SK-N-SH (cell line): ENCODE measurements at regions not wholly inside any gene's neighbourhood (a gene's known extent, or its start where the extent isn't known, plus 50 kb on each side); places are given as distances from the start of the nearest gene placed in this dataset.

Source experiments
- CTCF ChIA-PET: fragments of 300-600, 350-600 bp; formaldehyde crosslinking; extraction: SDS; loops from one replicate; lab custom pipeline; 2021; lab: Yijun Ruan, JAX
- POLR2A ChIA-PET: fragments of 350-600 bp; sonication (Branson Sonifier 250); formaldehyde crosslinking; extraction: SDS; loops from one replicate; lab custom pipeline; 2020; ENCODE audit warnings: antibody characterized with exemption, inconsistent platforms; lab: Yijun Ruan, JAX
- DNase-seq: peaks from one replicate; pipeline ENCODE4 v3.0.0; 2012
- H2AFZ ChIP-seq: fragments of 200-600 bp; sonication (generic); 2 replicates; pipeline ENCODE4 v1.8.1; 2016; ENCODE audit warnings: antibody characterized with exemption, mild to moderate bottlenecking, low read depth
- H3F3A ChIP-seq: fragments of 200-600 bp; sonication (generic); replicated peaks from 2 replicates; pipeline ENCODE3; 2016; ENCODE audit warnings: antibody characterized with exemption, mild to moderate bottlenecking; ENCODE audit not compliant: insufficient read depth
- H3K27ac ChIP-seq, 2 experiments: fragments of 200-500 bp in 1 of 2; fragments of 200-600 bp in 1 of 2; sonication (Bioruptor generic) in 1 of 2; sonication (generic), shearing (Covaris generic) in 1 of 2; 2 replicates each; pipeline versions ENCODE4 v1.5.1 to v1.6.1; 2014 to 2016; ENCODE audit warnings: low read depth in 2 of 2, inconsistent platforms in 1 of 2, low read length in 1 of 2, mild to moderate bottlenecking in 1 of 2, mixed read lengths in 1 of 2
- H3K27me3 ChIP-seq: fragments of 200-600 bp; sonication (generic), shearing (Covaris generic); 2 replicates; pipeline ENCODE4 v1.6.1; 2016; ENCODE audit warnings: mixed run types; ENCODE audit not compliant: insufficient read depth
- H3K36me3 ChIP-seq, 2 experiments: fragments of 200-500 bp in 1 of 2; fragments of 200-600 bp in 1 of 2; sonication (Bioruptor generic) in 1 of 2; sonication (generic) in 1 of 2; replicated peaks in 1 of 2; 2 replicates each; pipeline versions ENCODE3 to v1.5.1; 2014 to 2016; ENCODE audit warnings: low read length in 1 of 2, mild to moderate bottlenecking in 1 of 2; ENCODE audit not compliant: insufficient read depth in 2 of 2, control insufficient read depth in 1 of 2
- H3K4me1 ChIP-seq, 2 experiments: fragments of 200-500 bp in 1 of 2; fragments of 200-600 bp in 1 of 2; sonication (Bioruptor generic) in 1 of 2; sonication (generic), shearing (Covaris generic) in 1 of 2; 2 replicates each; pipeline versions ENCODE4 v1.5.1 to v1.6.1; 2014 to 2016; ENCODE audit warnings: low read depth in 1 of 2, low read length in 1 of 2, mixed run types in 1 of 2; ENCODE audit not compliant: insufficient read depth in 2 of 2, control insufficient read depth in 1 of 2
- H3K4me2 ChIP-seq: fragments of 200-600 bp; sonication (generic), shearing (Covaris generic); 2 replicates; pipeline ENCODE4 v1.6.1; 2017; ENCODE audit warnings: mixed run types
- H3K4me3 ChIP-seq, 2 experiments: fragments of 200-500 bp in 1 of 2; fragments of 200-600 bp in 1 of 2; sonication (Bioruptor generic) in 1 of 2; sonication (generic), shearing (Covaris generic) in 1 of 2; 2 replicates each; pipeline versions ENCODE4 v1.5.1 to v1.8.1; 2014 to 2016; ENCODE audit warnings: low read depth in 2 of 2, inconsistent platforms in 1 of 2, low read length in 1 of 2, mild to moderate bottlenecking in 1 of 2, mixed read lengths in 1 of 2, moderate library complexity in 1 of 2
- H3K79me2 ChIP-seq: fragments of 200-600 bp; sonication (generic); 2 replicates; pipeline ENCODE4 v1.8.1; 2017; ENCODE audit warnings: mild to moderate bottlenecking; ENCODE audit not compliant: insufficient read depth
- H3K9ac ChIP-seq: fragments of 200-600 bp; sonication (generic); 2 replicates; pipeline ENCODE4 v1.6.1; 2017; ENCODE audit warnings: mixed run types
- H3K9me2 ChIP-seq: fragments of 200-600 bp; sonication (generic); 2 replicates; pipeline ENCODE4 v1.6.1; 2017; ENCODE audit warnings: mixed run types
- H3K9me3 ChIP-seq: fragments of 200-600 bp; sonication (generic); 2 replicates; pipeline ENCODE4 v1.6.1; 2017; ENCODE audit warnings: mixed run types, mild to moderate bottlenecking, moderate library complexity
- H4K20me1 ChIP-seq: fragments of 200-600 bp; sonication (generic); 2 replicates; pipeline ENCODE4 v1.6.1; 2017; ENCODE audit warnings: mild to moderate bottlenecking, mixed run types; ENCODE audit not compliant: insufficient read depth
- CTCF ChIP-seq: fragments of 200-600 bp; sonication (generic); IDR thresholded peaks from 2 replicates; pipeline ENCODE4 v1.6.1; 2017; ENCODE audit warnings: antibody characterized with exemption, mild to moderate bottlenecking, moderate library complexity
- EP300 ChIP-seq, 2 experiments: IDR thresholded peaks; 2 replicates each; pipeline versions ENCODE4 v1.4.0 to v1.6.1; 2012; ENCODE audit warnings: borderline replicate concordance in 1 of 2, low read depth in 1 of 2, low read length in 1 of 2
- EZH2phosphoT487 ChIP-seq: fragments of 200-600 bp; sonication (generic); IDR thresholded peaks from 2 replicates; pipeline ENCODE4 v1.6.1; 2017; ENCODE audit warnings: low read depth, mixed run types, mild to moderate bottlenecking, antibody characterized with exemption, moderate library complexity, borderline replicate concordance
- FOSL2 ChIP-seq: IDR thresholded peaks from 2 replicates; pipeline ENCODE4 v1.4.0; 2012; ENCODE audit warnings: low read depth, mild to moderate bottlenecking, moderate library complexity, borderline replicate concordance
- GATA2 ChIP-seq: sonication (generic); formaldehyde crosslinking; IDR thresholded peaks from 2 replicates; pipeline ENCODE4 v1.5.0; 2020; ENCODE audit warnings: mild to moderate bottlenecking, missing genetic modification reagents
- IRF3 ChIP-seq: fragments of 150-350 bp; IDR thresholded peaks from 2 replicates; pipeline ENCODE4 v1.6.1; 2016; ENCODE audit warnings: mild to moderate bottlenecking, low read depth, low read length
- JUND ChIP-seq: IDR thresholded peaks from 2 replicates; pipeline ENCODE4 v1.4.0; 2012
- MAX ChIP-seq: IDR thresholded peaks from 2 replicates; pipeline ENCODE4 v1.4.0; 2012; ENCODE audit warnings: low read depth
- MEF2A ChIP-seq: IDR thresholded peaks from 2 replicates; pipeline ENCODE4 v1.4.0; 2012; ENCODE audit warnings: low read depth, borderline replicate concordance
- RAD21 ChIP-seq: IDR thresholded peaks from 2 replicates; pipeline ENCODE4 v1.6.1; 2012; ENCODE audit warnings: mild to moderate bottlenecking, low read length
- RCOR1 ChIP-seq: fragments of 150-350 bp; IDR thresholded peaks from 2 replicates; pipeline ENCODE4 v1.6.1; 2017; ENCODE audit warnings: antibody characterized with exemption, low read length
- TAF1 ChIP-seq: IDR thresholded peaks from 2 replicates; pipeline ENCODE4 v1.6.1; 2012; ENCODE audit warnings: low read depth, mild to moderate bottlenecking, low read length, moderate library complexity, borderline replicate concordance
- USF1 ChIP-seq: IDR thresholded peaks from 2 replicates; pipeline ENCODE4 v1.4.0; 2012; ENCODE audit warnings: low read depth, borderline replicate concordance
- ZBTB33 ChIP-seq: IDR thresholded peaks from 2 replicates; pipeline ENCODE4 v1.4.0; 2012; ENCODE audit warnings: low read depth, borderline replicate concordance
- WGBS: methylation state at CpG from one replicate; pipeline ENCODE4 v1.1.6; 2017; ENCODE audit warnings: low lambda C conversion rate; 5-methylcytosine and 5-hydroxymethylcytosine counted together

- peak; percentile 71; the same call in 1 of the 2 replicates for TF ChIP-seq ZBTB33
- TF ChIP-seq JUND: peak; percentile 96
- no peak for TF ChIP-seq GATA2
- no peak for TF ChIP-seq TAF1
- no peak for TF ChIP-seq CTCF
- TF ChIP-seq USF1: peak; percentile 22; the same call in 1 of the 2 replicates
- TF ChIP-seq, all 33 proteins: peak for 15
These were observed 214.5 kb upstream of the CAMK1G start (continued) for GRCh38 chr1:209368864-209369598.

- H4K20me1 ChIP-seq: no peaks in the 10 kb centered on the region
- POLR2A ChIA-PET: no interaction called here
- peak overlapping the region in 1 of 2 experiments; percentile 88; a peak in 2 of 4 replicates for H3K27ac ChIP-seq
- WGBS: 89% methylated on average over 6 of the region's 6 CpGs
- H2AFZ ChIP-seq: no peak overlapping the region
- H3K9me3 ChIP-seq: no peaks in the 10 kb centered on the region
- no peaks in the 10 kb centered on the region for H3K9me2 ChIP-seq
- no peak overlapping the region for H3K4me3 ChIP-seq
- no peaks in the 10 kb centered on the region for H3K36me3 ChIP-seq
- H3F3A ChIP-seq: peaks cover 30% of the 10 kb centered on the region
- CTCF ChIA-PET: interaction anchor here (0.8 kb wide), 1 partner anchor 15 kb away, joined by 3 read pairs; no protein-coding TSS in a partner anchor
- peaks cover 9 to 22% of the 10 kb centered on the region in 2 experiments for H3K4me1 ChIP-seq
- no peak for DNase-seq
- no peak overlapping the region for H3K4me2 ChIP-seq
- H3K79me2 ChIP-seq: no peaks in the 10 kb centered on the region
- TF ChIP-seq RAD21 (no peak), FOSL2 (no peak), EZH2phosphoT487 (no peak), EP300 (IDR thresholded peaks at IDR 0.05; ENCODE audit: borderline replicate concordance in 1 of 2, low read depth in 1 of 2, low read length in 1 of 2) (no peak), MAX (no peak), RCOR1 (no peak), IRF3 (no peak), MEF2A (no peak)
- no peaks in the 10 kb centered on the region for H3K27me3 ChIP-seq
- no peak overlapping the region for H3K9ac ChIP-seq
These were observed 213.1 kb upstream of the CAMK1G start for GRCh38 chr1:209370241-209370995.
